Muscle layer of duodenum (tissue), 2 donors: ENCODE measurements at regions not wholly inside any gene's neighbourhood (a gene's known extent, or its start where the extent isn't known, plus 50 kb on each side); places are given as distances from the start of the nearest gene placed in this dataset.

Experiments
- H3K27ac ChIP-seq: one replicate; pipeline ENCODE4 v1.7.0; 2013; ENCODE audit warnings: mild to moderate bottlenecking, low read length
- H3K27me3 ChIP-seq: one replicate; pipeline ENCODE4 v1.7.0; 2013; ENCODE audit warnings: low read depth, mild to moderate bottlenecking, control low read depth, low read length
- H3K36me3 ChIP-seq, 2 donors: one replicate each; pipeline ENCODE4 v1.7.0; 2013; ENCODE audit warnings: low read length in 2 of 2, control low read depth in 1 of 2, mild to moderate bottlenecking in 1 of 2; ENCODE audit not compliant: insufficient read depth in 2 of 2, control insufficient read depth in 1 of 2
- H3K4me1 ChIP-seq, 2 donors: one replicate each; pipeline ENCODE4 v1.7.0; 2013; ENCODE audit warnings: low read length in 2 of 2, mild to moderate bottlenecking in 2 of 2, control low read depth in 1 of 2, moderate library complexity in 1 of 2; ENCODE audit not compliant: insufficient read depth in 2 of 2, control insufficient read depth in 1 of 2
- H3K4me3 ChIP-seq, 2 donors: one replicate each; pipeline ENCODE4 v1.7.0; 2013; ENCODE audit warnings: low read length in 2 of 2, low read depth in 1 of 2, mild to moderate bottlenecking in 1 of 2
- H3K9me3 ChIP-seq, 2 donors: one replicate each; pipeline ENCODE4 v1.7.0; 2013; ENCODE audit warnings: low read length in 2 of 2, control low read depth in 1 of 2, mild to moderate bottlenecking in 1 of 2; ENCODE audit not compliant: control insufficient read depth in 1 of 2
- donor health status: healthy.

DNA sequence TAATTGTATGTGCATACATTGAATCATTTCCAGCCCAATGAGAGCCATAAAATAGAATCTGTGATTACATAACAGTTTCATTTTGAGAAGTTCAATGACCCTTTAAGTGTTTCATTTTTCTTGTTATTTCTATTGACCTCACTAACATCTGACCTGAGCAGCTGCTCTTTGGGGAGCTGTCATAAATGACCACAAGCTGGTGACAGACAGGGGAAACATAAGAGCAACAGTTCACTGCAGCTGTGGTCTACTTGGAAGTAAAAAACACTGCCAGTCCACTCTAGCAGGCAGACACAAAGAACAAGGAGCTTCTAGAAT is 265.4 kb downstream of the DTWD2 start:
- no peaks in the 10 kb centered on the region for H3K36me3 ChIP-seq

GRCh38 chr5:118722122-118723020 is 266.0 kb downstream of the DTWD2 start:
- Histone ChIP-seq H3K36me3 (no peaks in the 10 kb centered on the region), H3K4me1 (no peaks in the 10 kb centered on the region), H3K4me3 (no peak overlapping the region), H3K27ac (no peak overlapping the region), H3K9me3 (peaks cover 0 to 4% of the 10 kb centered on the region in 2 donors), H3K27me3 (no peaks in the 10 kb centered on the region)

More for the DNA sequence above, 265.4 kb downstream of the DTWD2 start:
- H3K27ac ChIP-seq, result no peak overlapping the region
- H3K9me3 ChIP-seq, result peaks cover 0 to 4% of the 10 kb centered on the region in 2 donors
- H3K4me1 ChIP-seq, result no peaks in the 10 kb centered on the region
- no peaks in the 10 kb centered on the region for H3K27me3 ChIP-seq
- no peak overlapping the region for H3K4me3 ChIP-seq

DNA sequence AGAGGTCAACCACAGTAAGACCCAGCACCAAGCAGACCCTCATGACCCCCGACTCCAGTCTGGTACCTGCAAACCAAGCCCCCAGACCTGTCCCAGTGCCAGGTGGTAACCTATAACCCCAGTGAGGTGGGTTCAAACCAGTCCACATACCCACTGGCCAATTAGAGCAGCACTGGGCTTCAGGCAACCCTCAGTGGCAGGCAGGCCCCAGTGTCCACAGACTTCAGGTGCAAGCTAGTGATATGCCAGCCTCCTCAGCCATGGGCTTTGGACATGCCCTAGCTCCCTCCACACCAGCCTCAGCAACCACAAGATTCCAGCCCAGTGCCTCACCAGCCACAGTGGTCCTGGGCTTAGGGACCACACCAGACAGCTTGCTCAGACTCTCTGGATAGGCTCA is 276.6 kb downstream of the DTWD2 start:
- Histone ChIP-seq H3K4me1 (no peaks in the 10 kb centered on the region), H3K27ac (no peak overlapping the region), H3K27me3 (no peaks in the 10 kb centered on the region), H3K9me3 (peaks cover 3 to 21% of the 10 kb centered on the region in 2 donors), H3K4me3 (peak overlapping the region in 1 of 2 donors; percentile 22), H3K36me3 (no peaks in the 10 kb centered on the region)

DNA sequence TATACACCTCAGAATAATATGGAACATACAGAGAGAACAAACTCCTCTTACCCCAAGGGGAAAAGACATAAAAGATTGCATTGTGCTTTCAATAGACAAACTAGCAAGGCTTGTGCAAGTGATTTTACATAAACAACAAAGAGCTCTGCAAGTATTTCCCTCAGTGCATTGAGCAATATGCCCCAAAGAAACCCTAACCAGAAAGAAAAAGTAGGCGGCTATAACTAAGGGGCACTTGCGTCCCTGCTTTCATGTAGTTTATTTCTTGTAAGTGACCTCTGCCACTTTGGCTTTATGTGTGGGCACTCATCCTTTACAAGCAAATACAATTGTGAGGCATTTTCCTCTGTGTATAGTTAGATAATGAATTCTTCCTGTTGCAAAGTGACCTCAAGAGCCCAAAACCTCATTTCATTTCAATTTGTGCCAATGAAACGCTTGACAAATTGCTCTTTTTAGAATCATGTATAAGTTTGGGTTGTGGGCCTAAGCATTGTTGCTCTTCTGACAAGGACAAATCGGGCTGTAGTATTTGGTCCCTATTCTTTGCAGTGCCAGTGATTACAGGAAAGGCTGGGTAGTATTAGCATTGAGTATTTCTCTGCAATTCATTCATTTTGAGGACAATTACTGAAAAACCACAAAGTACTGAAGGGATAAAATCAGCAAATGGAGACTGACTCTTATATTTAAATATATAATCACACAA is 282.2 kb downstream of the DTWD2 start:
- H3K9me3 ChIP-seq, result peaks cover 0 to 14% of the 10 kb centered on the region in 2 donors
- H3K36me3 ChIP-seq, result no peaks in the 10 kb centered on the region
- no peaks in the 10 kb centered on the region for H3K27me3 ChIP-seq
- no peak overlapping the region for H3K27ac ChIP-seq
- no peak overlapping the region for H3K4me3 ChIP-seq
- no peaks in the 10 kb centered on the region for H3K4me1 ChIP-seq

- Histone ChIP-seq H3K9me3 (peaks cover 0 to 14% of the 10 kb centered on the region in 2 donors), H3K36me3 (no peaks in the 10 kb centered on the region), H3K4me3 (no peak overlapping the region), H3K27ac (no peak overlapping the region), H3K27me3 (no peaks in the 10 kb centered on the region), H3K4me1 (no peaks in the 10 kb centered on the region)
Measured at GRCh38 chr5:118703241-118703640, 285.1 kb downstream of the DTWD2 start.

- H3K4me1 ChIP-seq, result no peaks in the 10 kb centered on the region
- no peak overlapping the region for H3K27ac ChIP-seq
- no peaks in the 10 kb centered on the region for H3K36me3 ChIP-seq
- peaks cover 0 to 11% of the 10 kb centered on the region in 2 donors for H3K9me3 ChIP-seq
- H3K27me3 ChIP-seq, result no peaks in the 10 kb centered on the region
- no peak overlapping the region for H3K4me3 ChIP-seq
Measured at GRCh38 chr5:118701791-118702190, 286.6 kb downstream of the DTWD2 start.

GRCh38 chr5:118700510-118700909 is 287.8 kb downstream of the DTWD2 start:
- Histone ChIP-seq H3K4me1 (no peaks in the 10 kb centered on the region), H3K27me3 (no peaks in the 10 kb centered on the region), H3K27ac (no peak overlapping the region), H3K9me3 (peaks cover 0 to 11% of the 10 kb centered on the region in 2 donors), H3K4me3 (no peak overlapping the region), H3K36me3 (no peaks in the 10 kb centered on the region)

DNA sequence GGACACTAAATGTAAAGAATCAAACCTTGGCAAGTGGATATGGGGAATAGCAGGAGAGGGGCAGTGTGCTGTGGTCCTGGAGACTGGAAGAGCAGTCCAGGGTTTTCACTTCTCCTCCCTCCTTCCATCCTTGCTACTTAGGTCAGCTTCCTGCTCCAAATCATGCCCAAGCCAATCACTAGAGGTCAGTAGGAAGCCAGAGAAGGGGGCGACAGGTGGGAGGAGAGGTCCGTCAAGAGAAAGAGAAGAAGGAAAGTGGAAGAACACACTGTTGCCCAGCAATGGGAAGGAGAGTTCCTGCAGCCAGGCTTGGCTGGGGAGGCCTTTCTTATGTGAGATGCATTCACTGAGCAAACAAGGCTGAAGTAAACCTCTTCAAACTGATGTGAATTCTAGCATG is 289.6 kb downstream of the DTWD2 start:
- H3K27ac ChIP-seq, result no peak overlapping the region
- no peak overlapping the region for H3K4me3 ChIP-seq
- no peaks in the 10 kb centered on the region for H3K4me1 ChIP-seq
- no peaks in the 10 kb centered on the region for H3K36me3 ChIP-seq
- H3K9me3 ChIP-seq, result peaks cover 0 to 8% of the 10 kb centered on the region in 2 donors
- no peaks in the 10 kb centered on the region for H3K27me3 ChIP-seq

- H3K4me1 ChIP-seq, result no peaks in the 10 kb centered on the region
- no peak overlapping the region for H3K4me3 ChIP-seq
- H3K27ac ChIP-seq, result no peak overlapping the region
- no peaks in the 10 kb centered on the region for H3K36me3 ChIP-seq
- H3K27me3 ChIP-seq, result no peaks in the 10 kb centered on the region
- no peaks in the 10 kb centered on the region for H3K9me3 ChIP-seq
Measured at GRCh38 chr5:118696076-118696475, 292.3 kb downstream of the DTWD2 start.

DNA sequence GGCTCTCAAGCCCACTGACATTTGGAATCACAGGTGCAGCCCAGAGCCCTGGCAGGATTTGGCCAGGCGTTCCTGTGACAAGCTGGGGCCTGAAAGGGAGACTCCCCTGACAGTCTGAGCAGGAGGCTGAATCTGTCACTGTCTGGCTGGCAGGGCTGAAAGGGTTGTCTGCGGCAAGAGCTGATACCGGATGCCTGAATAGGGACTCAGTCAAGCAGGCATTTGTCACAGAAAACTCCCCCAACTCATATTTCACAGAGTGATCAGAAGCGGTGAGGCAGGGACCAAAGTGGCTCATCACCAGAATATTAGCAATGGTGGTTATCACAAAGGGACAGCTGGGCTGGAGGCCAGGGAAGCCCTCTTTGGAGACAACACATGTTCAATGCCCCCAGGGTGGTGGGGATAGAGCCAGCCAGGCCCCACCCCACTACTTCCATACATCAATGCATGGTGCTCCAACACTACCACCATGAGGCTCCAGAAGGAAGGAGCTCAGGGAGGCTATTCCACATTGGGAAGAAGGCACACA is 295.5 kb downstream of the DTWD2 start:
- H3K9me3 ChIP-seq, result no peaks in the 10 kb centered on the region
- H3K4me3 ChIP-seq, result no peak overlapping the region
- no peaks in the 10 kb centered on the region for H3K4me1 ChIP-seq
- no peak overlapping the region for H3K27ac ChIP-seq
- H3K27me3 ChIP-seq, result no peaks in the 10 kb centered on the region
- H3K36me3 ChIP-seq, result no peaks in the 10 kb centered on the region
